Erythroblast (primary cell): ENCODE measurements at regions not wholly inside any gene's neighbourhood (a gene's known extent, or its start where the extent isn't known, plus 50 kb on each side); places are given as distances from the start of the nearest gene placed in this dataset.

Source experiments
- GATA1 ChIP-seq: IDR thresholded peaks from 2 replicates; pipeline ENCODE4 v1.6.1; 2011; ENCODE audit warnings: low read depth, mild to moderate bottlenecking, control low read depth, low read length, moderate library complexity
- POLR2A ChIP-seq: IDR thresholded peaks from 2 replicates; pipeline ENCODE4 v1.6.1; 2011; ENCODE audit warnings: mild to moderate bottlenecking, low read length

DNA sequence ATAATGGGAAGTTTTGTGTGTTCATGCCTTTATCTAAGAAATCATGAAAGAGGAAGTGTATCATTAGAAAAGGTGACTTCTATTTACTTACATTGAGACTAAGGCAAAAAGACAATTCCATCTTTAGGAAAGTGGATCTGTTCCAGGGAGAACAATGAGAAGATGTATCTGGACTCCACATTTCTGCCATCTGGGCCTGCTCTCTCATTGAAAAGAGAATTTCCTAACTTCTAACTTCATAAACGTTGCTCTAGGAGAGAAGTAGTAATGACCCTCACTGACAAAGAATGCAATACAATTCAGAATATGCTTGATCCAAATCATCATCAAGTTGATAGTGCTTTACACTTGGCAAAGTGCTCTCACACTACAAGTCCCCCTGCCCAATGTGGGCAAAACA is 294.2 kb downstream of the OGFRL1 start:
- TF ChIP-seq POLR2A (no peak), GATA1 (no peak)
